CD4-positive, alpha-beta T cell treated with Interleukin-17A for 1 hour (primary cell): ENCODE measurements at regions not wholly inside any gene's neighbourhood (a gene's known extent, or its start where the extent isn't known, plus 50 kb on each side); places are given as distances from the start of the nearest gene placed in this dataset.
"Not testable (repeated sequence)": the region's sequence is repeated elsewhere in the genome, so short reads cannot be mapped to it uniquely, and the experiment has no call there.

Source experiments
- DNase-seq: peaks from one replicate; pipeline ENCODE4 v3.0.0-alpha.2; 2020

- no peak for DNase-seq
These were observed 250.4 kb upstream of the ST8SIA4 start for GRCh38 chr5:101153526-101153925.

DNA sequence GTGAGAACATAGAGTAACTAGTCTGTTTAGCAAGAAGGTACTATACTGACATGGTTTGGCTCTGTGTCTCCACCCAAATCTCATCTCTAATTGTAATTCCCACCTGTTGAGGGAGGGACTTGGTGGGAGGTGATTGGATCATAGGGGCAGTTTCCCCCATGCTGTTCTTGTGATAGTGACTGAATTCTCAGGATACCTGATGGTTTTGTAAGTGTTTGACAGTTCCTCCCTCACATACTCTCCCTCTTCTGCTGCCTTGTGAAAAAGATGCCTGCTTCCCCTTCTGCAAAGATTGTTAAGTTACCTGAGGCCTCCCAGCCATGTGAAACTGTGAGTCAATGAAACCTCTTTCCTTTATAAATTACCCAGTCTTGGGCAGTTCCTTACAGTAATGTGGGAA is 240.4 kb upstream of the ST8SIA4 start:
- no peak for DNase-seq

DNA sequence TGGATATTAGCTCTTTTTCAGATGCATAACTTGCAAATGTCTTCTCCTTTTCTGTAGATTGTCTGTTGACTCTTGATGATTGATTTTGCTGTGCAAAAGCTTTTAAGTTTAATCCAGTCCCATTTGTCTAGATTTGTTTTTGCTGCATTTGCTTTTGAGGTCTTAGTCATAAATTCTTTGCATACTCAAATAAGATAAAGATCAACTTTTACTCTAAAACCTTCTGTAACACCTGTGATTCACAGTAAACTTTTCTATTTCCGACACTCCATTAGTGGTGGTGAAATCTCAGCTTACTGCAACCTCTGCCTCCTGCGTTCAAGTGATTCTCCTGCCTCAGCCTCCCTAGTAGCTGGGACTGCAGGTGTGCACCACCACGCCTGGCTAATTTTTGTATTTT is 239.0 kb upstream of the ST8SIA4 start:
- DNase-seq, result no peak

DNA sequence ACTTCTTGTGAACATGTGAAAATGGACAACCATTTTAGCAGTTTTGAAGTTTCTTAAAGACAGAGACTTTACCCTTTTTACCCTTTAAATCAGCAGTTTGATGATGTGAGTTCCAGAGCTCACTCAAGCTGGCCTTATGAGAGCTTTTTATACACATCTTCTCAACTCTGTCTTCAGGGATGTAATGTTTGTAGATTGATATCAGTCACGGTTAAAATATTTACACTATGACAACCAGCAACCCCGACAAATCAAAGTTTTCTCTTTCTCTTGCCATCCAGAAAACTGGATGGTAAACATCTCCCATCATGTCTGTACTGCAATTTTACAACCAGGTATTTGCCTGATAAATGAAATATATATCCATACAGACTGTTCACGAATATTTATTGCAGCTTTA is 233.4 kb upstream of the ST8SIA4 start:
- DNase-seq, result no peak

DNA sequence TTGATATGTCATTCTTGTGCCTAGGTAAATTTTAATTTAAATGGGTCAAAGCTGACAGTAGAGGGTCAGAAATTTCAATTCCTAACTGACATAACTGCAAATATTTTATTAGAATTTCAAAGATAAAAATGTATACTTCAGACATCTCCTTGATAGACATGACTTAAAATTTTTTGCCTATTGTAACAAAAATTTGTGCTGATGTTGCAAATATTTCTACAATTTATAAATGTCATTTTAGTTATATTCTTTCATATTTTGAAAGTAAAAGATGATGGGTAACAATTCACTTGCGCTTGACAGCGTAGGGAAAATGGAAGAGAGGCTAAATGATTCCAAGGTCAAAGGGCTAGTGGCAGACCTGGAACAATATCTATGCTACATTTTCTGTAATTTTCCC is 220.3 kb upstream of the ST8SIA4 start:
- no peak for DNase-seq

- no peak for DNase-seq
These were observed 209.6 kb upstream of the ST8SIA4 start for GRCh38 chr5:101112645-101113044.

DNA sequence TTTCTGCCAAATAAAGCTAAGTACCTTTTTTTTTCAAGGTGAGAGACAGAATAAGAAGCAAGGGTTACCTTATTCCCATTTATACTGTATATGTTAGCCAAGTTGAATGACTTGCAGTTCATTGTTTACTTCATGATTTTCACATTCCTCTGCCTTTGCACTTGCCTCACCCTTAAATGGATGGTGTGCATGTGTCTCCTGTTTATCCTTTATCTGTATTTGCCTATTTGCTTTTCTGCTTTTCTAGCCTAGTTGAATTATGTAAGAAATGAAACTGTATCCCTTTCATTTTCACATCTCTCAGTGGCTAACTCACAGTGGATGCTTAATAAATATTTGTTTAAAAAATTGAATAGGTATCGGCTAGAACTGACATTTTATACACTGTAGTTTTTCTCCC is 200.8 kb upstream of the ST8SIA4 start:
- no peak for DNase-seq

DNA sequence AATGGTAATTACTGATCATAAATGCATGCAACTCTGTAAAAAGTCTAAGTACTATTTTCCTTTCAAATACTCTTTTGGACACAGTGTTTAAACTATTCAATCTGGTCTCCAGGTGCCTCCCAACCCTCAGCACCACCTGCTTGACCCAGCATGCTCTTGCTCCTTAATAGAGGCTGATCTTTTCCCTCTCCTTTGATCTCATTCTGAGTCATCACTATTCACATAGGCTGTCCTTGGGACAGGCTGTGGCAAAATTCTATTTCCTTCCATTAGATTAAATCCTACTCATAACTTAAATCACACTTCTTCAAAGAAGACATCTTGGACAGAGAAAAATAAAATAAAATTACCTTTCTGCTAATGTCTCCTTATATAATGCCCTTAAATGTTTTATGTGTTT is 199.4 kb upstream of the ST8SIA4 start:
- DNase-seq, result no peak

- no peak for DNase-seq
These were observed 188.8 kb upstream of the ST8SIA4 start for GRCh38 chr5:101091902-101092301.

- DNase-seq, result no peak
These were observed 181.3 kb upstream of the ST8SIA4 start for GRCh38 chr5:101084353-101084752.

DNA sequence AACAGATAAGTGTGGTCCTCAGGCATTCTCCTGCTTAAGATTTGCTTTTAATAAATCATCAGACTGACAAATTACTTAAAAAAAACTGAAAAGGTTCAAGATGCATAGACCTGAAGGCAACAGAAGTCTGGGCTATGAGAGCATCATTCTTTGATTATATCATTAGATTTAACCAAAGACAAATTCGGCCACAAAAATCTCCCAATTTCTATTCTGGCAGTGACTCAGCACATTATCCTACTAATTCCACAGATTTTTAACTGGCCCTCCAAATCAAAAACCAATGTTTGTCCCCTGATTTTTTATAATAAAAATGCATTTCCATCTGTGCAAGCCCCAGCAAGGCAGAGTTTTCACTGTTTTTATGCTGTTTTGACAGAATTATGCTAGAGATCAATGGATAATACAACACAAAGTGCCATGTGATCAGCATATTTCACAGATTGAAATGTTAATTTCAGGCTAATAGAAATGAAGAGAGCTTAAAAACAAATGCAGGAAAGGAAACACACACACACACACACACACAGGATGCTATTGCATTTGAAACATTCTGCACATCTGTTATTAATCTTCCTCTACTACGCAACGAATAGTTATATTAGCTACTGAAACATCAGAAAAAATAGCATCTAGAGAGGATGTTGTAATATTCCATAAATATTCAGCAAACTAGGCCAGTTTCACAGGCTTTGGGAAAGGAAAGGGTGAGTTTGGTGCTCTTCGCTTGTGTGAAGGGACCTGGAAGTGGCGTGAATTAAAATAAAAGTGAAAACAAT is 177.6 kb upstream of the ST8SIA4 start:
- DNase-seq, result no peak

DNA sequence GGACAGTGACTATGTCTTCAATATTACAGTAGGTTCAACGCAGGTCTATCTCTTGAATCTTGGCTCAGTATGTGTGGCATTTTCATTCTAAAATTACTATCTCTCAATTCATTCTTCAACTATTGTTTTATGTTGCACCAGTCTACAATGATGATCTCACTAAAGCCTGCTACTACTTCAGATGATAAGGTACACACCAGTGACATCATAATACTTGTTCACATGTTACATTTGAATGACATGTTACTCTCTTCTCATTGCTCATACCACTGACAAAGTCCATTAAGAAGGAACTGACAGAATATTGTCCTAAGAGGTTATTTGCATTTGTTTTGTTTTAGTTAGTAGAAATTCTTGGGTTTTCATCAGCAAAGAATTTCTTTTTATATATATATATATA is 165.2 kb upstream of the ST8SIA4 start:
- DNase-seq, result no peak

DNA sequence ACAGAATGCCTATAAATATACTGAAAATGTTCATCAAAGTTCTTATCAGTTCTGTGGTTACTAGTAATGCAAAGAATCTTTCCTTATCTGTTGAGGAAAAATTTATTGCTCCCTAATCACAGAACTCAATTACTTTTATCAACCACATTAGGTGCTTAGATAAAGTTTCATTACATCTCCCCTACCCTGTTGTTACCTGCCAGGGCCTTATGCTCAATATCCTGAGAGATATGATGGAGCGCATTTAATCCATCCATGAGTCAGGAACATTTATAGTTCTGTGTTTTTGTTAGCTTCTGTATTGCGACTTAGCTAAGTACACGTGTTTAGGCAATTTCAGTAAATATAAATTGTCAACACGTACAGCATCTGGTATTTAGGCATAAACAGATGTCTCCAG is 164.3 kb upstream of the ST8SIA4 start:
- DNase-seq, result no peak

DNA sequence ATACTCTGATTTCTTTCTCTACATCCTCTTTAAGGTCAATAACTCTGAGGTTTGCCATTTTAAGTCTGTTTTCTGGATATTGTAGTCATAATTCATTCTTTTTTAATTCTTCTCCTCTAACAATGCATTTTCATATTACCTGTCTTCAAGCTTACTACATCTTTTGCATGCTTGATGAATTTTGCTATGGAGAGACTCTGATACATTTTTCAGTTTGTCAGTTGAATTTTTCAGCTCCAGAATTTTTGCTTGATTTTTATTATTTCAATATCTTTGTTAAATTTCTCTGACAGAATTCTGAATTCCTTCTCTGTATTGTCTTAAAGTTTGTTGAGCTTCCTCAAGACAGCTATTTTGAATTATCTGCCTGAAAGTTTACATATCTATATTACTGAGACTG is 159.8 kb upstream of the ST8SIA4 start:
- DNase-seq, result no peak

DNA sequence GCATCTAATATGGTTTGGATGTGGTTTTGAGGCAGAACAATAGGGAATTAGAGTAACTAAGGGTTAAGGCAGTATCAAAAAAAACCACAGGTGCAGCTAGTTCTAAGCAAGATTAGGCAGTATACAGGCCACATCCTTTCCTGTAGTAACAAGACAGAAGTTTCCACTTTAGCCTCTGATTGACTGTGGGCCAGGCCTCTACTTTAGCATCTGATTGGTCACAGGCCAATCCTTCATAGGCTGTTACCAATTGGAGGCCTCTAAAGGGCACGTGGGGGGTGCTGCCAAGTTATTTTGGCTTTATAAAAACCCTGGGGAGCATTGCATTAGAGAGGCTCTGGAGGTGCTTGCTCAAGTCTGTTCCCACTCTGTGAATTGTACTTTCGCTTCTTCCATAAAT is 144.1 kb upstream of the ST8SIA4 start:
- peak; percentile 7 for DNase-seq

DNA sequence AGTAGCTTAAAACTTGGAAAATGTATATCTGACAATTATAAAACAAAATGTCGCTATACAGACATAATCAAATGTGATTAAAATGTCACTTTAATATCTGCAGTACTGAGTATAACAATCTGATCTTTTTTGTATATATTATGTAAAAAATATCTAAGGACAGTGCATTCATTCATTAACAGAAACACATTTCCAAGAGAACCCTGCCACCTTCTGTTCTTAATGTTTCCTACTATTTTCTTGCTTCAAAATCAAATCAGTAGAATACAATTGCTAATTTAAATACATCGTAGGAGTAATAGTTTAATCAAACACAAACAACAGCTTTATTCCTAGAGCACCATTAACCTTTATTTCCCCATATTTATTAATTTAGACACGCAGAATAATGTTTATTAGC is 142.6 kb upstream of the ST8SIA4 start:
- DNase-seq, result peak; percentile 48

DNA sequence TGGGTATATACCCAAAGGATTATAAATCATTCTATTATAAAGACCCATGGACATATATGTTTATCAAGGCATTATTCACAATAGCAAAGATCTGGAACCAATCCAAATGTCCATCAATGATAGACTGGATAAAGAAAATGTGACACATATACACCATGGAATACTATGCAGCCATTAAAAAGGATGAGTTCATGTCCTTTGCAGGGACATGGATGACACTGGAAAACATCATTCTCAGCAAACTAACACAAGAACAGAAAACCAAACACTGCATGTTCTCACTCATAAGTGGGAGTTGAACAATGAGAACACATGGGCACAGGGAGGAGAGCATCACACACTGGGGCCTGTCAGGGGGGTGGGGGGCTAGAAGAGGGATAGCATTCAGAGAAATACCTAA is 136.9 kb upstream of the ST8SIA4 start:
- not testable (repeated sequence) for DNase-seq

DNA sequence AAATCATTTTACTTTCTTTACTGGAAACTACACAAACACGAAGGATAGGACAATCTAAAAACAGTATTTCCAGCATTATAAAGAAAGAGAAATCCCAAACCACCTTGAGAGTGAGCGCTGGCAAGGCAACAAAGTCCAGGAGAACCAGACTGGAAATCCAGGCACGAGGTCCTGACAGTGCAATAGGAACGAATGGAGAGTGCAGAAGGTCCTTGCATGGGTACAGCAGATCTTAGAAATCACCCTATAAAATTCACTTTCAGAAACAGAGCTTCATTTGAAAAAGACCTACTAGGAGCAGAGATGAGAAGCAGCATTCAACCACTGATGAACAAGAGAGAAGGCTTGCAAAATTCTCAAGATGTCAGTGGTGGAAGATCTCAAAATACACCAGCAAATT is 133.7 kb upstream of the ST8SIA4 start:
- DNase-seq, result no peak

- DNase-seq, result no peak
These were observed 132.3 kb upstream of the ST8SIA4 start for GRCh38 chr5:101035425-101035824.

DNA sequence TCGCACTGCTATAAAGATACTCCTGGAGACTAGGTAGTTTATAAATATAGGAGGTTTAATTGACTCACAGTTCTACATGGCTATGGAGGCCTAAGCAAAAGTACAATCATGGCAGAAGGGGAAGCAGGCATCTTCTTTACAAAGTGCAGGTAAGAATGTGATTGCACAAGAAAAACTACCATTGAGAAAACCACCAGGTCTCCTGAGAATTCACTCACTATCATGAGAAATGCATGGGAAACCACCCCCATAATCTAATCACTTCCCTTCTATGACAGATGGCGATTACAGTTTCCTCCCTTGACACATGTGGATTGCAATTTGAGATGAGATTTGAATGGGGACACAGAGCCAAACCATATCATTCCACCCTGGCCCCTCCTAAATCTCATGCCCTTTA is 121.2 kb upstream of the ST8SIA4 start:
- no peak for DNase-seq

GRCh38 chr5:101018299-101018698 is 115.2 kb upstream of the ST8SIA4 start:
- DNase-seq, result no peak

DNA sequence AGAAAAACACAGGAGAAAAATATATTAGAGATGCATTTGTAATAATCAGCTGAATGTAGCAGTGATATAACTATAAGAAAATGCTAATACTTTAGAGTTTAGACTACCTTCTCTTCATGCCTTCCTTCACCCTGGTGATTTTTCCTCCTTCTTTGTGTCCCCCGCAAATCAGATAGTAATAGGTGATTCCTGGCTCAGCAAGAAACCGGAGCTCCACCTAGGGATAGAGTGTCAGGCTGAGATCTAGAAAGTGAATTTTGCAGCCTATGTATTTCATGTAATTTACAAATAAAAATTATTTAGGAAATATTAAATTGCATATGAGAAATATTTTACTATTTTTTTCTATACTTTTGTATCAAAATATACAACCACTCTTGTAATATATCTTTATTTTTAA is 109.8 kb upstream of the ST8SIA4 start:
- DNase-seq, result peak; percentile 2

- DNase-seq, result no peak
These were observed 106.9 kb upstream of the ST8SIA4 start for GRCh38 chr5:101009758-101010519.

- no peak for DNase-seq
These were observed 89.3 kb upstream of the ST8SIA4 start for GRCh38 chr5:100992354-100992753.

DNA sequence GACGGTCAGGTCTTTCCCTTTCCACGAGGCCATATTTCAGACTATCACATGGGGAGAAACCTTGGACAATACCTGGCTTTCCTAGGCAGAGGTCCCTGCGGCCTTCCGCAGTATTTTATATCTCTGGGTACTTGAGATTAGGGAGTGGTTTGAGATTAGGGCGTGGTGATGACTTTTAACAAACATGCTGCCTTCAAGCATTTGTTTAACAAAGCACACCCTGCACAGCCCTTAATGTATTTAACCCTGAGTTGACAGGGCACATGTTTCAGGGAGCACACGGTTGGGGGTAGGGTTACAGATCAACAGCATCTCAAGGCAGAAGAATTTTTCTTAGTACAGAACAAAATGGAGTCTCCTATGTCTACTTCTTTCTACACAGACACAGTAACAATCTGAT is 80.5 kb upstream of the ST8SIA4 start:
- DNase-seq, result not testable (repeated sequence)
